ENCODE measurements at regions not wholly inside any gene's neighbourhood (a gene's known extent, or its start where the extent isn't known, plus 50 kb on each side); places are given as distances from the start of the nearest gene placed in this dataset.
"Not testable (repeated sequence)": the region's sequence is repeated elsewhere in the genome, so short reads cannot be mapped to it uniquely, and the experiment has no call there.

DNA sequence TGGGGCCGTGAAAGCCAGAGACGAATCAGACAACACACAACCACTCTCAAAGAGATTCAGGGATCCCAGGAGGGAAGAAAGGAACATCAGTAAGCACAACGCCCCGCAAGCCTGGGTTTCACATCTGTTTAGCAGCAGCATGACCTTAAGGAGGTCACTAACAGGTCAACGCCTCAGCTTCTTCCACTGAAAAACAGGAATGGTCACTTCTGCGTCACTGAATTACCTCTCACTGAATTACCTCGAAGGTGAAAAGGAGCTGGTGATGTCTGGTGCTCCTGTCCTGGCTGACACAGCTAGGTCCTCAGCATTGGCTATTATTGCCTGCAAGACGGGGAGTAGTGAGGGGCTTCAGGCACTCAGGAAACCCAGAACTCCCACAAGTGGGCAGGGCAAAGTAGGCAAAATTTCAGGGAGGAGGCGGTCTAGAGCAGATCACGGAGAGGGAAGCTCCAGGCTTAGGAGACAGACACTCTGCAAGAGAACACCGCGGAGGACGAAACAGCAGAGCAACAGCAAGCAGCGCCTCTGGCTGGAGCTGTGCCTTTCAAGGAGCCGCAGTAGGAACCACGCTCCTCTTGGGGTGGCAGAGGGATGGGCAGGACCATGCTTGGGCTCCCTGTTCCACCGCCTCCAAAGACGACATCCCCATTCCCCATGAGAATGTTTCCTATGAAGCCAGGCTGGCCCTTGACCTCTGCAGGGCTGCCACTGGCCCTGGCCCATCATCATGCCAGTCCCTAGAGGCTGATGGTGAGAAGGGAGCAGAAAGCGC, 108.4 kb downstream of the SINHCAF start:
- DNase-seq: no peak

DNA sequence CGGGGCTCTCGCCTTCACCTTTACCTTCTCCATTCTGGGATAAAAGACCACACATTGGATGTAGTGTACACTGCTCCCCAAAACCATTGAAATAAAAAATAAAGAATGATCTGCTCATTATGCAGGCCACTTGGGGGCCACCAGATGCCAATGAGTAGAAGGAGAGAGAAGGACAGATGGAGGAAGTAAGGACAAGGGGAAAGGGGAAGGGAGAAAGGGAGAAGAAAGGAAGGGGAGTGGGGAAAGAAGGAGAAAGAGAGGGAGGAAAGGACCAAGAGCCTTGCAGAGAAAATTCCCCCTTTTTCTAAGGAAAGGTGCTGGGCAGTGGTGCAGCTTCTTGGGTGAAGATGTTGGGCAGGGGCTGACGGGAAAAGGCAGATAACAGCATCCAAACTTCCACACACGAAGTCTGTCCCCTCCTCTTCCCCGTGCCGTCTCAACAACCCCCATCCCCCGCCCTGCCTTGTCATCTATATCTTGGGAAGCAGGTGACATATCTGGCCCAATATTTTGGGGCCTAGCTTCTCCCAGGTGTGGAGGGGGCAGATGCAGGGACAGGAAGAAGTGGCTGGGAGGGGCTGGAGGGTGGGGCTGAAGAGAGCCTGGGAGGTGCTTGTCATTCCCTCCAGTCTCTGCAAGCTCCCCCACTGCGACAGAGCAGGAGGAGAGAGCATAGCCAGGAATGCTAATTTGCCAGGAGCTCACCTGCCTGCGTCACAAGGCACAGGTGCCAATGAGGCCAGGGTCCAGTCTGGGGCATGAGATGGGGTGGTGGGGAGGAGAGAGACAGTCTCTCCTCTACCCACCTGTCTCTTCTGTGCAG, 107.5 kb downstream of the SINHCAF start:
- DNase-seq: no peak

DNA sequence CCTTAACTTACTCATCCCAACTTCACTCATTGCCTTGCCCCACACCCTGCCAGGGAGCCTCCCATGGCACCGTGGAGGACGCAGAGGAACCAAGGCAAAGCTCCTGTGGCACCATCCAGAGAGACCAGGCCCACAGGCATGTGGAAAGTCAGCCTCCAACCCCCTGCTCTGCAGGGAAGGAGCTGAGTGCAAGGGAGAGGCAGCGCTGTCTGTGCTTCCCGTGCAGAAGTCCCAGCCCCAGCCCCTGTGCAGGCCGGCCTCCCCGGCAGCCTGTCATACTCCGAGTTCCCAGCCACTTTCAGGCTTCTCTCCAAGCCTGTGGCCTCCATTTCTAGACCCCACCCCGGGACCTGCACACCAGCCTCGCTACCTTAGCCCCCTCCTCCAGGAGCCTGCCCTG, 106.4 kb downstream of the SINHCAF start:
- no peak for DNase-seq

DNA sequence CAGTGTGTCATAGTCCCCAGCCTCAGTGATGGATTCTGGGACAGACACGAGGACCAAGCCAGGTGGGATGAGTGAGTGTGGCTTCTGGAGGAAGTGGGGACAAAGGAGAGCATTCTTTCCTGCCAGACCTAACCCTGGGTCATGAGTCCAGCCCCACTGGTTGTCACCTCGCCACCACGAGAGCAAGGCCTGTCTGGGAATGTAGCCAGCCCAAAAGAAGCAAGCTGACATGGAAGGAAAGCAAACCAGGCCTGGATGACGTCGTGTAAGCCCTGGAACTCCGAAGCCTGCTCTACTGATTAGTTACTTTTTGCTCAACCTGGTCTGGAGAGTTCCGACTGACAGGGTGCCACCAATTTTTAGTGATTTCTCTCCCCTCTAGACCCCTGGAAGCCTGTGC, 105.9 kb downstream of the SINHCAF start:
- DNase-seq: no peak

DNA sequence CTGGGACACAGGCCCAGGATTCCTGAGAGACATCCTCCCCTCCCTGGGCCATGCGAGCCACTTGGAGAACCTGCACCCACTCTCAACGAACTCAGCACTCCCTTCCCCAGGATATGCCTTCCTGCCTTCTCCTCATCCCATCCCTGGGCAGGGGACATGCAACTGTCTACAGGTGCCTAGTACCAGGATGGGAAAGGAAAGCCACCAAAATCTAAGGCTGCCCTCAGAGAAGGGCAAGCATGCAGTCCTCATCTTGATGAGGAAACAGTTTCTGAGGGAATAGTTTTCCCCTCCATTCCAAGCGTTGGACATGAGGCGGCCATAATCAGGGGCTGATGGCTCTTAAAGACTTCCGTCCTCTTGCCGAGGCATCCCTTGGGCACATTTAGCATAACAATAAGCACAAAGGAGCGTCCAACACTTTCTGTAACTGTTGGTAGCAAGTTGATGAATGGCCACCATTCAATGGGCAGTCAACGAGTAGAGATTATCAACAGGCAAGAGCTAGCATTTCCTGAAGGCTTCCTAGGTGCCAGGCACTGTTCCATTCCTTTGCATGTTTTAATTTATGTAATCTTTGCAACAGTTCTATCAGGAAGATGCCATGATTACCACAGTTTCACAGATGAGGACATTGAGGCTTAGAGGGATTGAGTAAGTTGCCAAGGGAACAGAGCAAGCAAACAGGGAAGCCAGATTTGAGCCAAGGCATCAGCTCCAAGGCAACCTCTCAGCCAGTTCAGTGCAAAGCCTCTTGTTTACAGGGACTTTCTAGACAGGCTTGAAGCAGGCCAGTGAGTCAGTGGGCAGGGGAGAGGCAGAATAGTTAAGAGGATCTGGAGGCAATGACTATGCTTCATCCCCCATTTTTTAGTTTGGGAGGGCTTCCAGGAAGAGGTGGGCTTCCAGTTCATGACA, 105.1 kb downstream of the SINHCAF start:
- no peak for DNase-seq

DNA sequence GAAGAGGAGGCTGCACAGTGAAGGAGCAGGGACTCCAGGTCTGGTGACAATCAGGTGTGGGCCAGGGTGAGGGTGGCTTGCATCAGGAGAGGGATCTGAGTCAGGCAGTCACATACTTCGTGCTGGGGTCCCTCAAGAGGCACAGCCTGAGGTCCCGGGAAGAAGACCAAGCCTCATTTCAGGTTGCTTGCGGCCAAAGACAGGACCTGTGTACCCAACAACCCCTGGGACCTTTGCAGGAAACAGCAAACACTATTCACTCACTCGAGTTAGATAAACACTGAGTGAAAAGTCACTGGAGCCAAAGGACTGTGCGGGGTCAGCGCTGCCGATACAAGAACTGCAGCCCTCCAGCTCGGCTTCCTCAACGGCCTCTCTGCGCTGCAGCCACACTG, 104.4 kb downstream of the SINHCAF start:
- DNase-seq: no peak

DNA sequence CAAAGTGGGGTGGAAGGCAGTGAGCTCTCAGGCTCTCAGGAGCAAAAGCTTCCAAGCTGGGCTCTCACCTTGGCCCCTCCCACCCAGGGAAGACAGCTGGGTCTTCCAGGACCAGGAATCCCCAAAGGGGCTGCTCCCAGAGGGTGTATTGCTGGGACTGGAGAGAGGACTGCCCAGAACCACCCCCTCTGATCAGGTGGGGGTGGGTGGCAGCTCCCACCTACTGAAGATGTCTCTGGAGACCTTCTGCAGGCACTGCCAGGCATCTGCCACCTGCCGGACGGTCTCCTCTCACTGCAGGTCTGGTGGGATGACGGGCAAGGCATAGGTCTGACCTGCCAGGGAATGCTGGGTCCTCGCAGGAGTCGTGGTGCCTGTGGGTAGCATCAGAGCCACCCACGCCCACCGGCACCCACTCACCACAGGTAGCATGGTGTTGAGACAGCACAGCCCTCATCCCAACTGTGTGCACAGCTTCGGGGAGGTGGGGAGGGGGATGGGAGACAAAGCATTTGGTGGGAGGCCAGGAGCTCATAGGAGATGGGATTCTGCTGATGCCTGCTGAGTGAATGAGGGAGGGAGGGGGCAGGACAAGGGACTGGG, 103.2 kb downstream of the SINHCAF start:
- no peak for DNase-seq

DNA sequence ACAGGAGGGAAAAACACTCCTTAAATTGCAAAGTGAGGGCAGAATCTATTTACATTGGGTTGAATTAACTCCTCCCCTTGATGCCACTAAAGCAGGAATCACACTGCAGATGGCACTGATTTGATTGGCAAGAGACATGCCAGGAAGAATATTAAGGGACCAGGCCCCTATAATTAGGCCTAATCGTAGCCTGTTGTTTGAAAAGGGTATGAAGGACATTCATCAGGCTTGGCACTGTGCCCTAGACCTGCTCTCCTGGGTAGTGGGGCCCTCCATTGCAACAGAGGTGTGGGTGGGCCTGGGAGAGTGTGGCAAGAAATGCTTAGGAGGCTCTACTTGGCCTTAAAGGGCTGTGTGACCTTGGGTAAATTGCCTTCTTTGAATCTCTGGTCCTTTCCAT, 102.3 kb downstream of the SINHCAF start:
- not testable (repeated sequence) for DNase-seq

DNA sequence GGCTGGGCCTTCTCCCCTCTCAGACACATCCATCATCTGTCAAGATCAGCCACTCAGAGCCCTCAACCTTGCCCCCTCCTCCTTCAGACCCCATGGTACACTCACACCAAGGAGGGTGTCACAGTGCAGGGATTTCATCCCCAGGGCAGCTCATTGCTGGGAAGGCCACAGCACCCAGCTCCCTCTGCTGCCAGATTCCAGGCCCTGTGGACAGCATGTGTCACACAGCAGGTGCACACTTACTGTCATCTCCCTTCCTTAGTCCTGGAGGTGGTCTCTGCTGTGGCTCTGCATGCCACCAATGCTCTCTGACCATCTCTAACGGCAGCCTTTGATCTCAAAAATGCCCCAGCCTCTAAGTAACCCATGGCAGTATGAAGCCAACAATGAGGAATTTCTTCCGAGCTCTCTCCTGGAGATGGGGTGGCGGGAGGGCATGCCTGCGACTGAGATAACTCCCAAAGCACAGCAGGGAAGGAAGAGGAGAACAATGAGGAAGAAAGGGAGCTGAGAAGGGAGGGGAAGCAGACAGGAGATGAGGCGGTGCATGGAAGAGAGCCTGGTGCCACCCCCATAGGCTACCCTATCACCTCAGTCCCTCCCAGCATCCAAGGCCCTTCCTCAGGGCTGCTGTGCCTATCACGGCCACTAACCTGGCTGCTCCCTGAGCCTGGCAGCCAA, 101.0 kb downstream of the SINHCAF start:
- DNase-seq: no peak

DNA sequence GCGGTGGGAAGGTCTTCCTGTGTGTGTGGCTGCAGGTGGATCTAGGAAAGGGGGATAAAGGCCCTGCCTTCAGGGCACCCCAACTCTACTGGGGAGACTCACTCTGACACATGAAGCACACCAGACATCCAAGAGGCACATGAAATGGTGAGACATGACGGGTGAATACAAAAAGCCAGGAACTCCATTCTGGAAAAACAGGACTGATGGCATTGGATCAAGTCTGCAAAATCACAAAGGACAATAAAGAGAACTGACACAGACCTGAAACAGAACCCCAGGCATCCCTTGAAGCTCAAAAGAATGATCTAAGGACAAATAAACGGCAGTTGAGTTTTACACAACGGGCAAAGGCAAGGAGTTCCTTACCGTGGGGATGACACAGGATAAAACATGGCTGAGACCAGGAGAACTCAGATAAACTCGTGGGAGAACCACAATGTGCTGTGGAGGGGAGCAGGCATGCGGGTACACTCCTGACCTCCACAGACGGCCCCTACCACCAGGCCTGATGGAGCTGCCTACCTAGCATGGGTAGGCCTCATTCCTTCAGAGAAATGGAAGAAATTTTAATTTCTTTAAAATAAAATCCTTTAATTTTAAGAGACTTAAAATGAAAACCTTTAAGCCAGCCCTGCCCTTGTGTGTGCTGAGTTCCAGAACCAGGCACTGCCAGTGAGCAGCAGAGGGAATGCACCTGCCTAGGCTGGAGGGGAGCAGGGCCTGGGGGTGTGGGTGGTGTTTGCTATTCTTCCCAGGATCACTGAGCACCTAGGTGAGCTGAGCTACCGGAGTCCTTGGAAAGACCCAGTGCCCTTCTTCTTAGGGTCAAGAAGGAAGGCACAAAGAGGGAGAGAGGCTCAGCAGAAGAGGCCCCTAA, 100.1 kb downstream of the SINHCAF start:
- DNase-seq: no peak

DNA sequence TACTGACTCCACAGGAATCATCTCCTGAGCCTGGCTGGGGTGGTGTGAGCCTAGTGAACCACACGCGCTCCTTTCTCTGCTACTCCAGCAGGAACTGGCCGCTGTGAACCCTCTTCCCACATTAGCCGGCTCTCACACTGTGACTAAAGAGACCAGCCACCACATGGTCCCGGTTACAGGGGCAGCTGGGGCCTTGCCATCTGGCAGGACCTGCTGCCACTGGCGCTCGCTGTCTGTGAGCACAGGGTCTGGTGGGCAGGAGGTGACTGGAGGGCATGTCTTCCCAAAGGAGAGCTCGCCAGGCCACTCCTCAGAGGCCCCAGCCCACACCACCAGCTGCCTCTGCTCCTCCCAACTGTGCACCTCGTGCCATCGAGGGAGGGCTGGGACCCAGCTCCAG, 99.3 kb downstream of the SINHCAF start:
- no peak for DNase-seq

DNA sequence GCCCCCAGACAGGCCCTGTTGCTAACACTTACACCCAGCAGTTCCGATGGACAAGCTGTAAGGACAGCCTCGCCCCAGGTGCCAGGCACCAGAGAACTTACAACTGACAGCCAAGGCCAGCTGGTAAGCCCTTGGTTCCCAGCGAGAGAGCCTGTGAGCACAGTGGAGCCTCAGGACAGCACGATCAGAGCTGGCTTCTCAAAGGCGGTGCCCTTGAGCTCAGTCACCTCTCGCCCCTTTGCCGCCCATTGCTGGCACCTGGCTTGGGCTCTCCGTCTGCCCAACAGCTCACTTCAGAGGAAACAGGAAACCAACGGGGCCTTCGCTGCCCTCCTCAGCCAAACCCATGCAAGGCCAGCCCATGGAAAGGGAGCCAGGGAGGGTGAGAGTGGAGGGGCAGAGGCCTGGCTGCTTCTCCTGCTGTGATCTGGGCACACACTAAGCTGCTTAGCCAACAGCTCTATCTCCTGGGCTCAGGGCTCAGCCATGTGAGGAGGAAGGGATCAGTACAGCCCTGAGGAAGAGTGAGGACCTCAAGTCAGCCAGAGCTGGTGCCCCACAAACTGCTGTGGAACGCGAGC, 98.5 kb downstream of the SINHCAF start:
- no peak for DNase-seq

DNA sequence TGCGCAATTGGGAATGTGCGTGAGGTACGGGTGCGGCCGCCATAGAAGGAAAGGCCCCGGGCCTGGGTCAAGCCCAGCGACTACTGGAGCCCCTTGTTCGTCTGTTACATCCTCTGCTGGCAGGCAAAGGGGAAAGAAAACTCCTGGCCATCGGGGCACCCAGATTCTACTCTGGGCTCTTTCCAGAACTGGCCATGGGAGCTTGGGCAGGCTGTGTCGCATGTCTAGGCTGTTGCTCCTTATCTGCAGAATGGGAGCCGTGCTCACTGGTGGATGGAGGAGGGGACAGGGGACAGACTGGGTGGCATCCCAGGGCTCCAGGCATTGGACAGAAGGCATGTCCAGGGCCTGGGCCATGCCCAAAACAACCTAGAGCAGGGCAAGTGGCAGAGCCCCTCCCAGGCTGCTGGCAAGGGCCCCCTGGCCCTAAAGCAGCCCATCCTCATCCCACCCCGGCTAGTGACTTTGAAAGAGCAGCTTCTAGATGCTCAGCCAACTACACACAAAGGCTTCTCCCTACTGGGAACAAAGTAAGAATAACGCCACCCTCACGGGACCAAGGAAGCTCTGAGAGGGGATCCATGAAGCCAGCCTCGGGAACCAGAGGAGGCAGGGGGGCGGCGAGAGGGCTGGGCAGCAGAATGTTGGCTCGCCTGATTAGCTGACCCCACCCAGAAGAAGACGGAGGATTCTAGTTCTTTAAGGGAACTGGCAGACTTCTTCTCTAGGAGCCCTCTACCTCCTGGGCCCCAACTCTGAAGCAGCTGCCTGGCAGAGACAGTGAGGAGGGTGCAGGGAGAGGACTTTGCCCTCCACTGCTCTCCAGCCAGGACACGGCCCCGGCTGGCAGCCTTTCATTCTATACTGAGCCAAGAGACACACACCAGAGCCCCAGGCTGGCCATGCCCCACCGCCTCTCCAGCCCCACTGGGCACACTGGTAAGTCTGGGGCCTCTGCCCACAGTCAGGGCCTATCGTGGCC, 96.8 kb downstream of the SINHCAF start:
- DNase-seq: no peak

DNA sequence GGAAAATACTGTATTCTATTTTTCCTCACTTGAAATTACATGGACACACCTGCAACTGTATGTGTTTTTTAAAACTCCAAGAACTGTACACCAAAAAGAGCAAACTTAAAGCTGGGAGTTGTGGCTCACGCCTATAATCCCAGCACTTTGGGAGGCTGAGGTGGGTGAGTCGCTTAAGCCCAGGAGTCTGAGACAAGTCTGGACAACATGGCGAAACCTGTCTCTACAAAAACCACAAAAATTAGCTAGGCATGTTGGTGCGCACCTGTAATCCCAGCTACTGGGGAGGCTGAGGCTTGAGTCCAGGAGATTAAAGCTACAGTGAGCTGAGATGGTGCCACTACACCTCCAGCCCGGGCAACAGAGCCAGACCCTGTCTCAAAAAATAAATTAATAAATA, 95.9 kb downstream of the SINHCAF start:
- no peak for DNase-seq

Data from NCI-H345 (cell line).